ENCODE measurements at regions not wholly inside any gene's neighbourhood (a gene's known extent, or its start where the extent isn't known, plus 50 kb on each side); places are given as distances from the start of the nearest gene placed in this dataset.

- no peak for TF ChIP-seq POLR2A (IDR thresholded peaks at IDR 0.05; ENCODE audit: insufficient read depth in 1 of 2, low read depth in 2 of 2, low read length in 2 of 2)
- TF ChIP-seq KLF6 (CRISPR knock-in tag; IDR thresholded peaks at IDR 0.05): no peak
- TF ChIP-seq SNRNP70 (IDR thresholded peaks at IDR 0.05; ENCODE audit: low read depth, low read length): no peak
- no peak for TF ChIP-seq MLLT10 (CRISPR knock-in tag; IDR thresholded peaks at IDR 0.05)
- TF ChIP-seq EEA1 (CRISPR knock-in tag; IDR thresholded peaks at IDR 0.05; ENCODE audit: borderline replicate concordance): no peak
- no peak for TF ChIP-seq PHB2 (IDR thresholded peaks at IDR 0.05; ENCODE audit: partially characterized antibody)
- TF ChIP-seq EP300 (IDR thresholded peaks at IDR 0.05; ENCODE audit: low read depth in 2 of 2, low read length in 2 of 2): no peak
- no peak for TF ChIP-seq EP300 (CRISPR knock-in tag; IDR thresholded peaks at IDR 0.05; ENCODE audit: borderline replicate concordance)
- TF ChIP-seq REPIN1 (CRISPR knock-in tag; IDR thresholded peaks at IDR 0.05; ENCODE audit: borderline replicate concordance, low read depth): no peak
- no peak for TF ChIP-seq CTCF (CRISPR knock-in tag; IDR thresholded peaks at IDR 0.05)
- no peak for TF ChIP-seq TGIF2 (CRISPR knock-in tag; IDR thresholded peaks at IDR 0.05)
- TF ChIP-seq SRF (IDR thresholded peaks at IDR 0.05; ENCODE audit: low read depth, low read length): no peak
- no peak for TF ChIP-seq KLF16 (CRISPR knock-in tag; IDR thresholded peaks at IDR 0.05)
- TF ChIP-seq DBP (CRISPR knock-in tag; IDR thresholded peaks at IDR 0.05; ENCODE audit: not compliant biosample characterization): no peak
Measured at GRCh38 chr5:158641016-158641415, 458.7 kb downstream of the EBF1 start.
